Hindlimb muscle (tissue), 1 donor: ENCODE measurements at regions not wholly inside any gene's neighbourhood (a gene's known extent, or its start where the extent isn't known, plus 50 kb on each side); places are given as distances from the start of the nearest gene placed in this dataset.
A peak's percentile ranks its signal among the peaks of the same experiment; 100 is the strongest.

Source experiments
- DNase-seq: peaks from one replicate; pipeline ENCODE4 v3.0.0-alpha.2; 2013

GRCh38 chr5:127993476-127993875 is 90.1 kb upstream of the SLC12A2 start:
- DNase-seq: no peak

DNA sequence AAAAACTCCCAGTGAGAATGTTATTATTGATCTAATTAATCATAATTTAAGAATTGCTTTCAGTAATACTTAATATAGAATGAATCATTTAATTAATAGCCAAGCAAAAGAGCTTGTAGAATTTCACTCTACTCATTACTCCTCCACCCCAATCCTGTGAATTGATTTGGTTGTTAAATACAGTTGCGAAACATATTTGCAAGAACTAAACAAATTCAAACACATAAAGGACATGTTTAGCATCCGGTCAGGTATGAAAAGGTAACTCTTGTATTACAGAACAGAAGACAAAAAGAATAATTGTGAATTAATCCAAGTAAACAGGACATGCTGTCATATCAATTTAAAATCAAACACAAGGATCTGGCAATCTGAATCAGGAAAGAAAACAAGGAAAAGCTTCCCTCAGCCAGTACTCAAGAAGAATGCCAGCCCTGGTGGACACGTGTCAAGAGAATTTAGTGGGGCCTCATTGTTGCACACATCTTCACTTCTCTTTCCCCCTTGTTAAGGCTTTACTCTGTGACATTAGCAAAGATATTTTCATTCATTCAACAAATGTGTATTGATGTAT is 89.4 kb upstream of the SLC12A2 start:
- DNase-seq: no peak

- DNase-seq: no peak
Measured at GRCh38 chr5:127995556-127995955, 88.0 kb upstream of the SLC12A2 start.

- DNase-seq: peak; percentile 18
Measured at GRCh38 chr5:127997201-127997704, 86.3 kb upstream of the SLC12A2 start.

DNA sequence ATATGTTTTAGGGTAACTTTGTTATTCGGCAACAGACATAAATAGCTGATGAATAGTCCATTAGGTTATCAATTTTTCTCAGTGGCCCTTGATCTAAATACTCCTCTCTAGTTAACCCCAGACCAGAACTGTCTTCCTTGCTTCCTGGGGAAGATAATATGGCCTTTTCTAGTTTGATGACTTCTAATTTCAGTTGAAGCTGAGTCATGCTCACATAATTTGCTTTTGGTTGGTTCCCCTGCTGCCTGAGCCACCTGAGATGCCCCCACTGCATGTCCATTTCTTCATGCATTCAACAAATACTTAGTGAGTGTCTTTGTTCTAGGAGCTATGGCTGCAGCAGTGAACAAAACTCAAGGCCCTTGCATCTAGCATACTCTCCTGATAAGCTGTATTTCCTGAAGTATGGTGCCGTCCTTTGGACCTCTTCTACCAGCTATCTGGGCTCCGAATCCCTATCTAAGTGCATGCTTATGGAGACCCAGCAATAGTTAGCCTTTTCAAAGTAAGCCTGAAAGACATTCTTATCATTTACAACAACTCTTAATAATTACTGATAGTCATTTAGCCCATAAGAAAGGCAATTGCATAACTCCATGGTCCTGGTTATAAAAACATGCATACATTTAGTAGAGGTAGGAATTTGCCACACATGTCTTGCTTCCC is 84.5 kb upstream of the SLC12A2 start:
- no peak for DNase-seq

GRCh38 chr5:127999909-128000308 is 83.7 kb upstream of the SLC12A2 start:
- DNase-seq: no peak

DNA sequence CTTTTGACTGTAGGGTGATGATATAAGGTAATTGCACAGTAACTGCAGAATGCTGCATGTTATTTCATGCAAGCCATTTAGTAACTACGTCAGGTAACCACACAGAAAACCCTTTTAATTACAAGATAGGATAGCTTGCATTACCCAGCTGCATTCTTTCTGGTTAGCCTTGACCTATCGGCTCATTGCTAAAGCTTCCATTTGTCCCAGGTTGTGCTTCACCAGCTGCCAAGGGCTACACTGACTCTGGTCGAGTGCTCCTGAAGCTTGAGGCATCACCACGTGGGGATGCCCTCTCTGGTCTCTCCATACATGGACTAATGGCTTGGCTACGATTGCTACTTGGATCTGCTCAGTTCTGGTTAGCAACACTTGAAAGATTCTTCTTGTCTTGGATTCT is 81.1 kb upstream of the SLC12A2 start:
- no peak for DNase-seq

- no peak for DNase-seq
Measured at GRCh38 chr5:128007939-128008338, 75.6 kb upstream of the SLC12A2 start.

GRCh38 chr5:128009403-128009802 is 74.2 kb upstream of the SLC12A2 start:
- DNase-seq: no peak

- no peak for DNase-seq
Measured at GRCh38 chr5:128011339-128011738, 72.2 kb upstream of the SLC12A2 start.

DNA sequence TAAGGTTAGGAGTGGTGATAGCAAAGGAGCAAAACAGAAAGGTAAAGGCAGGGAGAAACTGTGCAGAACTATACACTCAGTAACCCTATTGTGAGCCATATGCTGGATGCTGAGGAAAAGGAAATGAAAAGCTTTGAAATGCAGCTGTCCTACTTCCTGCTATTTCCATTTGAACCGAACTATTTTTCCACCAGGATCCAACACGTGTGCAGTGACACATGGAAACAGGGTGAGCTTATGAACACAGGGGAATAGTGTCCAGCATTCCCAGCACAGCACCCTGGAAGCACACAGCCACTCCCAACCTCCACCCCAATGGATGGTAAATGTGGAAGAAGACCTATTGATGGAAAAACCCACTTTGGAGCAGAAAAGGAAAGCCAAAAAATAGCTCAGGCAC is 69.0 kb upstream of the SLC12A2 start:
- peak; percentile 13 for DNase-seq

DNA sequence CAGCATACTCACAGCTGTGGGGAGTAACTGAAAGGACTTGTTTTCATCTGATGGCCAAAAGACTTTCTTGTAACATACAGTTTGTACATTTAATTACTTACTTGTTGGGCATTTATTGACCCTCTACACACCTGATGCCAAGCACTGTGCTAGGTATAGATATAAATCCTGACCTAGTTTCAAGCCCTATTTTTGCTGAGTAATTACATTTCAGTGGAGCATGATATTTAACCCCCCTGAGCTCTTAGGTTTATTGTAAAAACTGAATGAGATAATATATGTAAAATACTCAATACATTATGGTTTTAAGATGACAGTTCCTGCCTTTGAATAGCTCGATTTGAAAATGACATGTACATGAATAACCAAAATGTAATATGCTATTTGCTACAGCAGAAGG is 68.1 kb upstream of the SLC12A2 start:
- no peak for DNase-seq

DNA sequence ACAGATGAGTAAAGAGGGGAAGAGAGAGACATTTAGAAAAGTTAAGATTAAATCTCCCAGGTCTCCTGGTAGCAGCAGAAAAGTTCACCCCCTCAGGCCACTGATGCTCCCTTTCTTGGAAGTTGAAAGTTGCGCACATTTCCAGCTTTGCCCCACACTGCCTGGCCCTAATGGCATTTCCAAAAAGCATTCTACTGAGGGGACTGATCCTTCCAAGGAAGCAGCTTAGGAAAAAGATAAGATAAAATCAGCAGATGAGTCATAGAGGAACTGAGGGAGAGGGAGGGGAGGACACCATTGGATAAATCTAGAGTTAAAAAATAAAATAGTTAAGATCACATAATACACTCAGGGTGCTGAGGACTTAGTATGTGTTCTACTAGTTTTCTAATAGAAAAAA is 67.6 kb upstream of the SLC12A2 start:
- no peak for DNase-seq

GRCh38 chr5:128019391-128019790 is 64.2 kb upstream of the SLC12A2 start:
- no peak for DNase-seq

GRCh38 chr5:128020012-128020411 is 63.6 kb upstream of the SLC12A2 start:
- DNase-seq: no peak

DNA sequence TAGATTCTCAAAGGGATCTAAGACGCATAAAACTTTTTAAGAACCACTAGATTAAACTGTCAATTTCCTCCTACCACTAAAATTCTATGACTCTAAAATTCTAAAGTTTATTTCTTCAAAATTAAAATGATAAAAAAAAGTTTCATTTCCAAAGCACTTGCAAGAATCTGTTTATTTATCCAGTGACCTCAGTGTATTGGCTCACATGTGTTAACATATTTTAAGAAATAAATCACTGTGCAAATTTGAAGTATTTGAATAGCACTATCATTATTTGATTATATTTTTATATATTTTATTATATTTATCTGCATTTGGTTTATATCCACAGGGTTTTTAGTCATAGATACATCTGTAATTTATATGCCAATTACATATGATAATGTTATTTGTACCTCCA is 62.2 kb upstream of the SLC12A2 start:
- DNase-seq: no peak
